ENCODE measurements at regions not wholly inside any gene's neighbourhood (a gene's known extent, or its start where the extent isn't known, plus 50 kb on each side); places are given as distances from the start of the nearest gene placed in this dataset.
"Not testable (repeated sequence)": the region's sequence is repeated elsewhere in the genome, so short reads cannot be mapped to it uniquely, and the experiment has no call there.

DNA sequence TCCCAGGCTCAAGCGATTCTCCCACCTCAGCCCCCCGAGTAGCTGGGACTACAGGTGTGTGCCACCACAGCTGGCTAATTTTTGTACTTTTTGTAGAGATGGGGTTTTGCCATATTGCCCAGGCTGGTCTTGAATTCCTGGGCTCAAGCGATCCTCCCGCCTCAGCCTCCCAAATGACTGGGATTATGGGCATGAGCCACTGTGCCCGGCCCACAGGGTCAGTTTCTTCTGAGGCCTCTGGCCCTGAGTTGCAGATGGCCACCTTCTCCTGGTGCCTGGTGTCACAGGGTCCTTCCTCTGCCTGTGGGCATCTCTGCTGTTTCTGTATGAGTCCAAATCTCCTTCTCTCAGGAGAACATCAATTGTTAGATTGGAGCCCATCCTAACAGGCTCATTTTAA is 121.4 kb upstream of the TNRC6C start:
- TF ChIP-seq POLR2AphosphoS5, CTCF, EP300 (IDR thresholded peaks at IDR 0.05): not testable (repeated sequence)

Data from stomach (tissue), 4 donors.